HTR-8/SVneo (cell line): ENCODE measurements at regions not wholly inside any gene's neighbourhood (a gene's known extent, or its start where the extent isn't known, plus 50 kb on each side); places are given as distances from the start of the nearest gene placed in this dataset.
"Not testable (repeated sequence)": the region's sequence is repeated elsewhere in the genome, so short reads cannot be mapped to it uniquely, and the experiment has no call there.

Experiments
- DNase-seq: peaks from one replicate; pipeline ENCODE4 v3.0.0; 2011; ENCODE audit warnings: low spot score, mixed read lengths; ENCODE audit not compliant: insufficient read length
- FAIRE-seq: peaks from 2 replicates; lab custom pipeline; 2011; peaks lifted over from hg19 to GRCh38; lab: Jason Lieb, UNC

DNA sequence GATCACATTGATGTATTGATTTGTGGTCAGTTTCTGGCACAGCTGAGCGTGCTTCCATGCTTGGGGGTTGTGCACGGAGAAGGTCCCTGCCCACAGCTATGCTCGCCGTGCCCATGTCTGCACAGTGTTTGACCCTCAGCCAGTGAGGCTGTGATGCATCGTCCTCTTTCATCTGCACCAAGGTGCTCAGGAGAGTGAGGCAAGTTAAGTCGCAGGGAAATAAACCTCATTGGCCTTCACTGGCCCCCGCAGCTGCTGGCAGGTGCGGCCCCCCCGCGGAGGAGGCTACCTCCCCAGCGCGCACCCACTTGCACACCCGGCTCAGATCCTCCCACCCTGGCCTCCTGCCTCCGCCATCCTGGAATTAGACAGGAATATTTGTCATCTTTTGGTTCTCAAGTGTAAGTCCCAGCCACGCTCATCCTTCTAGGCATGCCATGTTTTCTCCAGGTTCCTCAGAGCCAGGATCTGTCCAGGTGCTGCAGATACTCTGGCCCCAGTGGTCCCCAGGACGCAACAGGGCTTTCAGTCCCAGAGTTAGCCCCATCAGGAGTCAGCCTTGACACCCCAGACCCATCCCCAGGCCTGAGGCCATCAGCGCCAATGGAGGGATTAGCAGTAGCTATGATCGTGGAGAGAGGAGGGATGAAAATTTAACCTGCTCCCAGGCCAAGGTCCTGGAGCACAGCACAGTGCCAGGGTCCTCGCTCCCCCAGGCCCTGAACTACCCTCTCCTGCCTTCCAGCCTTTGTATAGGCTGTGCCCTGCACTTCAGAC, 93.7 kb downstream of the OAT start:
- no peak for FAIRE-seq
- no peak for DNase-seq

- FAIRE-seq = no peak
Measured at GRCh38 chr10:124324451-124324850, 94.3 kb downstream of the OAT start.

GRCh38 chr10:124323806-124324205, 94.9 kb downstream of the OAT start:
- DNase-seq = no peak
- no peak for FAIRE-seq

More at GRCh38 chr10:124324451-124324850, 94.3 kb downstream of the OAT start:
- no peak for DNase-seq

DNA sequence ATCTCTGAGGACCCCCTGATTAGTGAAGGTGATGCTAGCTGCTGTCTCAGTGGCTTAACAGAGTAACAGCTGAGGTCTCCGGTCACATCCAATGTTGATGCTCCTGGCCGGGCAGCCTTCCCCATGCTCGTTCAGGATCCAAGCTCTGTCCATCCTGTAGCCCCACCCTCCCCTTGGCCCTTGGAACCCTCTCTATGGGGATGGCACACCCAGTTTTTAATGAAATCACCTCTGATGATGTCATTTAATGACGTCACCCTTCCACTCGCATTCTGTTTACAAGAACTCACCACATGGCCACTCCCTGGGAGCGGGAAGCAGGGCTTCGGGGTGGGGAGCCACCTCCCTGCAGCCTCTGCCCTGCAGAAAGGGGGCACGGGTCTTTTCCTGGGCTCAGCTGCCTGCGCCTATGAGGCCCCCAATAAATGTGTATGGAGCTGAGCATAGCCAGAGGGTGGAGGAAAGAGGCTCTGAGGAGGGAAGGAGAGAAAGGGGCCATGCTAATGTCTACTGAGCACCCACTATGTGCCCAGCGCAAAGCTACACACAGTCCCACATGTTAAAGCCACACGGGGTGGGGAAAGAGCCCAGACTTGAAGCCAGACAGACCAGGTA, 95.5 kb downstream of the OAT start:
- no peak for DNase-seq
- FAIRE-seq = no peak

DNA sequence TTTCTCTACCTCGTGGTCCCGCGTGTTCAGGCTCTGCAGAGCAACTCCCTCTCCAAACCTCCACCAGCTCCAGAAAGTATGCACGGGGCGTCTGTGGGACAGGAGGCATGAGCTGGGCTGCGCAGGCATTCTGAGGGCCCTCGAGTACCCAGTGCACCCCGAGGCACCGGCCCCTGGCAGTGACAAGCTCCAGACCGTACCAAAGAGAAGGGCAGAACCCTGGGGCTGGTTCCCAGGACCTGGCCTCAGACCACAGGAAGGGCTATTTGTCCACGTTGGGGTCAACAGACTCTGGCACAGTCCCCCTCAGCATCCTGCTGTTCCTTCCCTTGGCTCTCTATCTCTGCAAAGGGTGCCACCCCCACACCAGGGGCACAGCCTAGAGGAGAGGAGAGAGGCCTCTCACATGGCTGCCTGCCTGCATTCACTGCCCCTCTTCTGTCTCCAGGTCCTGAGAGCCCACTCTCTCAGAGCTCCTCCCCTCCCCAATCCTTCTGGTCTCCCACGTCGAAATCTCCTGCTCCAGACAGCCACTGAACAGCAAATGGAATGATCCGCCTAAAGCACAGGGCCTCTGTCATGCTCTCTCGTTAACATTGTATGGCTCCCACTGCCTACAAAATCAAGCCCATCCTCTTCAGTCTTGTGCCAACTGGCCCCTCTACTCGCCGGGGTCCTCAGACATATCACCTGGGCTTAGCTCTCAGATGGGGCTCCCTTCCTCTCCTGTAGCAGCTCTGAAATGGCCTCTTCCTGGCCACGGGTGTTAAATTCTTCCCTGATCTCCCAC, 96.3 kb downstream of the OAT start:
- DNase-seq (no peak), FAIRE-seq (no peak)

GRCh38 chr10:124321433-124322089, 97.2 kb downstream of the OAT start:
- no peak for FAIRE-seq

DNA sequence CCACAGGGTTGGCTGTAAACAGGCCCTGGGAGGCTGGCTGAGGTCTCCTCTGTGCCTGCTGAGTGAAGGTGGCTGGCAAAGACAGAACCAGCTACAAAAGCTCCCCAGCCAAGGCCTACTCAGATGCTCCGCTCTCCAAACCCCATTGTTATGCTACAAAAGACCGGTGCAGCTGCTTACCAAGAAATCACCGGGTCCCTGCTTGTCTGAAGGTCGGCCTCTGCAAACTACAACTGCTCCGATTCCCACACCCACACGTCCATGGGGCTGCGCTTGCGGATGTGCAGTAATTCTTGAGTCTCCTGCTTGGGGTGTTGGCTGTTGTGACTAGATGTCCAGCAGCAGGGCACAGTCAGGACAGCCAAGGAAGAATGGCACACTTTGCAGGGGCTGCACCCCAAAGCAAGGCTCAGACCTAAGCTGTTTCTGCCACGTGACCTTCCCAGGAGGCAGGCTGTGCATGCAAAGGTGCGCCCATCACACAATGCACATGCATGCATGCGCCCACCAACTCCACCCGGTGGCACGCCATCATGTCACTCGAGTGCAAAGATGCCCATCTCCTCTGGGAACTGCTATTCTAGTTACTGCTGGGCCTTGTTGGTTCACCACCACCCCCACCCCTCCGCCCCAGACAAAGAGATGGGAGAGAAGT, 97.8 kb downstream of the OAT start:
- FAIRE-seq (no peak), DNase-seq (no peak)

More at GRCh38 chr10:124321433-124322089, 97.2 kb downstream of the OAT start:
- DNase-seq = no peak

DNA sequence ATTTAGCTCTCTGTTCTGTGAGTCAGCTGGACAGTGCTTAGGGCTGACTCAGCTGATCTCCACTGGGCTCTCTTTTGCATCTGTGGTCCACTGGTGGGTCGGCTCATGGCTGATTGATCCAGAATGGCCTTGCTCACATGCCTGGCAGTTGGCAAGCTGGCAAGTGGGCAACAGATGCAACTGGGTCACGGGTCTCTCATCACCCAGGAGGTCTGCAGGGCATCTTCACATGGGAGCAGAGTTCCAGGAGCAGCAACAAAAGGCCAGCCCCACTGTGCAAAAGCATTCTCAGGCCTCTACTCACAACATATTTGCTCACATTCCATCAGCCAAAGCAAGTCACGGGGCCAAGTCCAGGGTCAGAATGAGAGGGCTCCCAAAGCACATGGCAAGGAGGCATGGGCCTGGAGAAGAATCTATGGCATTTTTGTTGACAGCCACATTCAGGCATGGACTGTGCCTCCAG, 98.8 kb downstream of the OAT start:
- FAIRE-seq (no peak), DNase-seq (no peak)

- DNase-seq, FAIRE-seq: not testable (repeated sequence)
Measured at GRCh38 chr10:124319520-124319919, 99.2 kb downstream of the OAT start.

DNA sequence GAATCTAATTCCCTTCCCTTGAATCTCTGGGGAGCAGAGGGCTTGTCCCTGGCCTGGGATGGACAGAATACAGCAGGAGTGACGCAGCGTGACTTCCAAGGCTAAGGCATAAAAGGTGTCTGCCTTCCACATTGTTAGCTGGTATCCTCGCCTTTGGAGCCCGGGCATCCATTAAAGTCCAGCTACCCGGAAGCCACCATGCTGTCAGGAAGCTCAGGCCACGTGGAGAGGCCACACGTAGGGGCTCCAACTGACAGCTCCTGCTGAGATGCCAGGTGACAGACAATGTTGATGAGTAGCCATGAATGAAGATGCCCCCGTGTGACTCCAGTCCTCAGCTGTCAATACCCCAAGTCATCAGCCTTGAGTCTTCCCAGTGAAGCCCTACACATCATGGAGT, 99.9 kb downstream of the OAT start:
- FAIRE-seq (no peak), DNase-seq (no peak)

DNA sequence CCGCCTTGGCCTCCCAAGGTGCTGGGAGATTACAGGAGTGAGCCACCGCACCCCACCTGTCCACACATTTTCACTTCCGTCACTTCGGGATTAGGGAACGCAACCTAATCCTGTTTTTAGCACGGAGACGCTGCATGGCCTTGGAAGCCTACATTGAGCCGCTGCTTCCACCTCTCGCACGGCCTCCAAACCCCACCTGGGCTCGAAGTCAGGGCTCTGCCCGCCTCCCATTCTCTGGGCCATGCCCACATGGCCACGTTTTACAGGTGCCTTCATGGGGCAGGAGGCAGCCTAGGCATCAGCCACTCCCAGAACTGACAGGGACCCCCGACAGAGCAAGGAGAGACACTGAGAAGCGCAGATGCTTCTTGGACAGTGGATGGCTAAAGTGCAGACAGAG, 100.6 kb downstream of the OAT start:
- DNase-seq = no peak
- FAIRE-seq = no peak

DNA sequence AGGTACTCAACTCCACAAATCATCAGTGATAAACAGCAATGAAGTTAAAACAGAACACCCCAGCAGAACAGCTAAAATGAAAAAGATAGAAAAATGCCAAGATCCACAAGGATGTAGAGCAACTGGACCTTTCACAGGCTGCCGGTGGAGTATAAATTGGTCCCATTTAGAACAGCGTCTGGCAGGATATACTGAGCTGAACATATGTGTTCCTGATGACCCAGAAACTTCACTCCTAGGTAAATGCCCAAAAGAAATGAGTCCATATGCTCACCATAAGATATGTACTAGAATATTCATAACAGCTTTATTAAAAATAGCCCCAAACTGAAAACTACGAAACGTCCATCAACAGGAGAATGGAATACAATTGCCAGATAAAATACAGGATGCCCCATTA, 102.4 kb downstream of the OAT start:
- DNase-seq (no peak), FAIRE-seq (no peak)

GRCh38 chr10:124315591-124316270, 103.0 kb downstream of the OAT start:
- DNase-seq (no peak), FAIRE-seq (no peak)

- no peak for FAIRE-seq
- no peak for DNase-seq
Measured at GRCh38 chr10:124313374-124313773, 105.3 kb downstream of the OAT start.

GRCh38 chr10:124308811-124309210, 109.9 kb downstream of the OAT start:
- no peak for DNase-seq
- no peak for FAIRE-seq

DNA sequence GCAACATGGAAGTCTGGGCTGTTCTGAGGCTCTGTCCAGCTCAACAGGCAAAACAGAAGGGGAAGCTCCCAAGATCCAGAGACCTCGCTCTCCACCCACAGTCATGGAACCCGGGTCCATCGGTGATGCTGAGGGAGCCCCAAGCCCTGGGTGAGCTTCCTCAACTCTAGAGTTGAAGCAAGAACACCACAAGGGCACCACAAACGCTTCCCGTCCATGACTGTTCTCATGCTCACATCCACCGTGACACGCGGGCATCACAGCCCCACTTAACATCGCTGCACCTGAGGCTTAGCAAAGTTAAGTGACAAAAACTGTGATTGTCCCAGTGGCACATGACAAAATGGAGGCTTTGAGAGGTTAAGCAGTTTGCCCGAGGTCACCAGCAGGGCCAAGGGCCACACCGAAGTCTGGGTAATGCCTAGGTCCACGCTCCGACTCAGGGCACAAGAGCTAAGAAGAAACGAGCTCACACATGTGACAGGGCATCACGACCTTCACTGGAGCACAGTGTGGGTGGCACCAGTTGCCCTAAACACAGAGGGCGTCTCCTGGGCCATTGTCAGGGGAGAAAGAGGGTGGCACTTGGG, 110.6 kb downstream of the OAT start:
- FAIRE-seq (no peak), DNase-seq (no peak)

DNA sequence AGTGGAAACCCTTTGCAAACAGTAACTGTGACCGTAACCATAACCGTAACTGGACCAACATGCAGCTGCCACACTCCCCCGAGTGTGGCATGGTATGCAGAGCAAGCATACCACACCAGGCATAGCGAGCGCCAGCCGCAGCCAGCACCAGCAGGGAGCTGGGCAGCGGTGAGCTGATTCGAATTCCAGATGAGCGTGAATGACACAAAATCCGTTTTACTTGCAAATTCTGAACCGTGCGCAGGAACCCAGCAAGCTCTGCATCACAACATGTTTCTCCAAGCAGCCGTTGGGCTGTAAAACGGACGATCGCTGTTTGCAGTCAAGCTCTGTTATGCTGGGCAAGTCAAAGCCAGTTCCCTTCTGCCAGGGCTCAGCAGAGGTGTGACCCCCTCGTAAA, 111.1 kb downstream of the OAT start:
- FAIRE-seq (no peak), DNase-seq (no peak)

- FAIRE-seq = no peak
- no peak for DNase-seq
Measured at GRCh38 chr10:124306922-124307371, 111.8 kb downstream of the OAT start.

GRCh38 chr10:124306520-124306919, 112.2 kb downstream of the OAT start:
- FAIRE-seq = no peak

More at GRCh38 chr10:124306520-124306919, 112.2 kb downstream of the OAT start:
- no peak for DNase-seq
